ENCODE measurements at regions not wholly inside any gene's neighbourhood (a gene's known extent, or its start where the extent isn't known, plus 50 kb on each side); places are given as distances from the start of the nearest gene placed in this dataset.

- TF ChIP-seq CTCF (IDR thresholded peaks at IDR 0.05; ENCODE audit: low read depth, low read length), result no peak
- no peak overlapping the region for H3K4me3 ChIP-seq (ENCODE audit: low read depth, low read length)
Measured at GRCh38 chr2:82233806-82234205, 1929.3 kb upstream of the LRRTM1 start.

GRCh38 chr2:82230406-82230805 is 1925.9 kb upstream of the LRRTM1 start:
- TF ChIP-seq CTCF (IDR thresholded peaks at IDR 0.05; ENCODE audit: low read depth, low read length), result no peak
- H3K4me3 ChIP-seq (ENCODE audit: low read depth, low read length), result no peak overlapping the region

DNA sequence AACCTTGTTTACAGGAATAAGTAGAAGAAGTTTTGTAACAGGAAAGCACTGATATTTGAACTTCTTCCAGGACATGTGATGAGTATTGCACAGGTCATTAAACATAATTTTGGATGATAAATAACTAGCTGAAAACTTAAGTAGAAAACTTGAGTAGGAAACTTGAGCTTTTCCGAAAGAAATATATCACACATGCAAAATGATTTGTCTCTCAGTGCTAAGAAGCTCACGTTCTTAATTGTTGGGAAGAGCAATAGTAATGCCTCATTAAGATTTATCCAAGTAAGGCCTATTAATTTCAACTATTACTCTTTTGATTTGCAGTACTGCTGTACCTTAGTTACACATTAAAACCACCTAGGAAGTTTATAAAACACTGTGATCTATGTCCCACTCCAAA is 1921.9 kb upstream of the LRRTM1 start:
- TF ChIP-seq CTCF (IDR thresholded peaks at IDR 0.05; ENCODE audit: low read depth, low read length), result no peak
- H3K4me3 ChIP-seq (ENCODE audit: low read depth, low read length), result no peak overlapping the region

- H3K4me3 ChIP-seq (ENCODE audit: low read depth, low read length), result no peak overlapping the region
- no peak for TF ChIP-seq CTCF (IDR thresholded peaks at IDR 0.05; ENCODE audit: low read depth, low read length)
Measured at GRCh38 chr2:82224301-82224940, 1919.9 kb upstream of the LRRTM1 start.

GRCh38 chr2:82215212-82215611 is 1910.7 kb upstream of the LRRTM1 start:
- no peak for TF ChIP-seq CTCF (IDR thresholded peaks at IDR 0.05; ENCODE audit: low read depth, low read length)
- H3K4me3 ChIP-seq (ENCODE audit: low read depth, low read length), result no peak overlapping the region

- no peak overlapping the region for H3K4me3 ChIP-seq (ENCODE audit: low read depth, low read length)
- TF ChIP-seq CTCF (IDR thresholded peaks at IDR 0.05; ENCODE audit: low read depth, low read length), result no peak
Measured at GRCh38 chr2:82199493-82199852, 1894.9 kb upstream of the LRRTM1 start.

DNA sequence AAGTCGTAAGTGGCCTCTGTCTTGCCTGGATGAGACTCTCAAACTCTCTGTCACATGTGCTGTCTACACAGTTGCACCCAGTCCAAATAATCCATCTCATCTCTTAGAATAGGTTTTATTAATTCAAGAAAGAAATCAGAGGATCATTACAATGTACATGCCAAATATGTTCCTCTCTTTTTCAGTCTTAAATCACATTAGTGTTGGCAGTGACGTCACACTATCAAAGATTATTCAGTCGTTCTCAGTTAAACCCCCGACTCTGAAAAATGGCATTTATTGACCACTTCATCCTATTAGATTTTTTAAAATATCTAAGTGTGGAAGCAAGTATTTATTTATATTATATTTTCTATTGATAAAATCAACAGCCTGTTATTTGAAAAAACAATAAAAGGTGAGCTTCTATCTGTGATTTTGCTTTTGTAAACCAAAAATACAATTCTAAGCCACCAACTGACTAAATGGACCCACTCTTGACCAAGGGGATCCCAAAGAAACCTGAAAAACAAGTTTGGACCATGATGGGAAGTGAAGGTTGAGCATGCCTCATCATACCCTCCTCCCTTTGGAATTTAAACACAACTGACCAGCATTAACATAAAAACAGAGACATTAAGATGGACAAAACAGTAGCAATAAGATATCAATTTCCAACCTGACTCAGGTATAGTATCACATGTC is 1894.4 kb upstream of the LRRTM1 start:
- no peak for TF ChIP-seq CTCF (IDR thresholded peaks at IDR 0.05; ENCODE audit: low read depth, low read length)
- no peak overlapping the region for H3K4me3 ChIP-seq (ENCODE audit: low read depth, low read length)
